Midbrain (tissue), 1 donor: ENCODE measurements at regions not wholly inside any gene's neighbourhood (a gene's known extent, or its start where the extent isn't known, plus 50 kb on each side); places are given as distances from the start of the nearest gene placed in this dataset.
"Not testable (repeated sequence)": the region's sequence is repeated elsewhere in the genome, so short reads cannot be mapped to it uniquely, and the experiment has no call there.

Experiments
- DNase-seq: peaks from one replicate; lab custom pipeline; 2025; lab: John Stamatoyannopoulos, UW

DNA sequence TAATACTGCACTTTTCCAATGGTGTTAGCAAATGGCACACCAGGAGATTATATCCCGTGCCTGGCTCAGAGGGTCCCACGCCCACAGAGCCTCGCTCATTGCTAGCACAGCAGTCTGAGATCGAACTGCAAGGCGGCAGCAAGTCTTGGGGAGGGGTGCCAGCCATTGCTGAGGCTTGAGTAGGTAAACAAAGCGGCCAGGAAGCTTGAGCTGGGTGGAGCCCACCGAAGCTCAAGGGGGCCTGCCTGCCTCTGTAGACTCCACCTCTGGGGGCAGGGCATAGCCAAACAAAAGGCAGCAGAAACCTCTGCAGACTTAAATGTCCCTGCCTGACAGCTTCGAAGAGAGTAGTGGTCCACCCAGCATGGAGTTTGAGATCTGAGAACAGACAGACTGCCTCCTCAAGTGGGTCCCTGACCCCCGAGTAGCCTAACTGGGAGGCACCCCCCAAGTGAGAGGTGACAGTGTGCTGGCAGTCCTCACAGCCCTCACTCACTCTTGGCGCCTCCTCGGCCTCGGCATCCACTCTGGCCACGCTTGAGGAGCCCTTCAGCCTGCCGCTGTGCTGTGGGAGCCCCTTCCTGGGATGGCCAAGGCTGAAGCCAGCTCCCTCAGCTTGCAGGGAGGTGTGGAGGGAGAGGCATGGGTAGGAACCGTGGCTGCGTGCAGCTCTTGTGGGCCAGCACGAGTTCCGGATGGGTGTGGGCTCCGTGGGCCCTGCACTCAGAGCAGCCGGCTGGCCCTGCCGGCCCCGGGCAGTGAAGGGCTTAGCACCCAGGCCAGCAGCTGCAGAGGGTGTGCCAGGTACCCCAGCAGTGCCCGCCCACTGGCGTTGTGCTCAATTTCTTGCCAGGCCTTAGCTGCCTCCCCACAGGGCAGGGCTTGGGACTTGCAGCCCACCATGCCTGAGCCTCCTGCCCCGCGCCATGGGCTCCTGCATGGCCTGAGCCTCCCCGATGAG is 188.0 kb downstream of the MMUT start:
- DNase-seq = not testable (repeated sequence)

DNA sequence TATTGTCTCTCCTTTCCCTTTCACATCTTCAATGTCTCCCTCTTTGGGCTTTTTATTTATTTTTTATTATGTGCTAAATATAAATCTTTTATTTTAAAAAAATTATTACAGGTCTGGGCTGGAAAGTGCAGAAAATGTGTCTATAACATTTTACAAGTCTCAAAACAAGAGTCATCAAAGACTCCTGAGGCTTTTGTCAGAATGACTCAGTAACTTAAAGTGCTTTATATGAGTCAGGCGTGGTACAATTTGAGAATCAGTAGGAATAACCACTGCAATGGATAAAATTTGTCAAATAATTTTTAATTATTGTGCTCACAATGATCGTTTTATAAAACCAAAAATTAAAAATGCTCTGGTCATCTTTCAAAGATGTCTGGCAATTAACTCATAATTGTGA is 193.9 kb downstream of the MMUT start:
- DNase-seq = no peak

DNA sequence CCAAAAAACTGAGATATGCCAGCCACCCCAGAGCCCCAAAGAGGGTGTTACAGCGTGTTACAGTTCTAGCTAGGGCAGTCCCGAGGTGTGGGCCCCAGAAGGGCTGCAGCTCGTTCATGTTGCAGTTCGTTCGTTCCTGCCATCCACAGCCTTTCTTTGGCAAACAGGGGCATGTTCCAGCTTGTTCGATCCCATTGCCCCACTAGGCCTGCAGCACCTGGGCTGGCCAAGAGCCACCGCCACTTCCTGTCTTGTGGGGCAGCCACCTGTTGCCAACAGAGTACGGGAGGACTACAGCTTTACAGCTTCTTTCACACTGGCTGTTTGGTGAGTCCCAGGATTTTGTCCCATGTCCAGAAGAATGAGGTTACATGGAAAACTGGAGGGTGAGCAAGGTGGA is 198.1 kb downstream of the MMUT start:
- no peak for DNase-seq

DNA sequence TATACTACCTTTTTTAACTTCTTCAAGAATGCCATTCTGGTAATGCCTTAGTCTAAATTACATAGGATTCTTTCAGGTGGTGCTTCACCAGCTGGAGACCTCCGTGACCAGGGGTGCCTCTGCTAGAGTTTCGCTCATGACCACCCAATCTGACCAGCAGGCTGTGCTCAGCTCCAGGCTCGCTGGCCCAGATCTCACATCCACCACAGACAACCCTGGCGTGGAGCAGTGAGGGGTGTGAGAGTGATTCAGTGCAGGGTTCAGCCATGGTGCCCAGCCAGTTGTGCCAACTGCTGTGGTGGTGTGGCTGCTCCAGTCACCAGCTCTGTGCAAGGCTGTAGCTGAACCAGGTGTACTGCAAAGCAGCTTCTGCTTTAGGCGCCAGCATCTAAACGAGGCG is 198.6 kb downstream of the MMUT start:
- DNase-seq = no peak

DNA sequence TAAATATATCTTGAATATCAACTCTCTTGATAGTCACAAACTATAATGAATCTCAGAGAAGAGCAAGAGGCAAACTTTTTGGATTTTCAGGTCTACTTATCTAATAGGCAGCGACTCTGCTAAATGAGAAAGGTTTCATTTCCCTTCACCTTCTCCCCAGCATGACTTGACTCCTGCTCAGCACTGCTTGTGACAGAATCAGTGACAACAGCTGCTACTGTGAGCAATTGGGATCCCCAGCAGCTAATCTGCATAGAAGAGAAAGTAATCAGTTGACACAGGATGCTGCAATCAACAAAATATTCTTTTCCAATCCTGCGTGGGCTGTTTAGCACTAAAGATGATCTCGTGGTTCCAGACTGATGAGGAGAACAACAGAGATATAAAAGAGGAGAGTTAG is 205.5 kb downstream of the MMUT start:
- DNase-seq = no peak

DNA sequence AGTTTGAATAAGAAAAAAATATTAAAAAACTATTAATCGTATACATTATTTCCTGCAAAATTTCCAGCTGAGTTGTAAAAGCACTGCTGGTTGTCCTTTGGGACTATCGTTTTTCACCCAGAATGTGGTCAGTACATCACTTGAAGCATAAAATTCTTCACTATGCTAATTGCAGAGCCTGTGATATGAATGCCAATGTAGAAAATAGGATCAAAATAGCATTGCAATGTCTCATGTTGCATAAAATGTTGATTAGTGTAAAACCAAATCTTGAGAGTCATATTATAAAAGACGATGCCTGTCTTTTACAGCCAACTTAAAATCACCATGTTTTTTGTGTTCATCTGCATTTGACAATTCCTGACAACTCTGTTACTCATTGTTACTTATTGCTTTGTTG is 207.7 kb downstream of the MMUT start:
- DNase-seq = no peak

DNA sequence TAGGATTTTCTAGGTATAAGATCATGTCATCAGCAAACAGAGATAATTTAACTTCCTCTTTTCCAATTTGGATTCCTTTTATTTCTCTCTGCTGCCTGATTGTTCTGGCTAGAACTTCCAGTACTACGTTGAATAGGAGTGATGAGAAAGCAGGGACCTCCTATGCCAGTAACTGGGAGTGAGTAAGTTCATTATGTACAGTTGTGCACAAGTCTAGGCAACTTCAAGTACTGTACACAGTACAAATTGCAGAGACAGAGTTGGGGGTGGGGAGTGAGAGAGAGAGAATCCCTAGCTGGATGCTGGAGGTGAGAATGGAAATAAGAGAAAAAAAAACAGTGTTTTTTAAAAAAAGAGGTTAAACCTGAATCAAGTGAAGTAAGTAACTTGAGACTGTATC is 210.2 kb downstream of the MMUT start:
- no peak for DNase-seq

DNA sequence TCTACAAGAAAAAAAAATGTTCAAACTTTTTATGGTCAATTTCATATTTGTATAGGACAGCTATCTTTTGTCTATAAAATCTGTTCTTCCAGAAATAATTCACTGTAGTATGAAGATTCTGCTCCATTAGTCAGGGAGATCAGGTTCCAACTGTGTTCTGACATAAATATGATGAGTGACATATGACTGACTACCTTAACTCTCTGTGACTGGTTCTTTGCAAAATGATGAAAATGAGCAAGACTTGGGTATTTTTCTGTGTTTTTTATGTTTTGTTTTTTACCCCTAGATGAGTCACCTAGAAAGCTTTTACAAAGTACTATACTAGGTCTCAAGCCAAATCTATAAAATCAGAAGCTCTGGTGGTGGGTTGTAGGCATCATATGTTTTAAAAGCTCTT is 229.6 kb downstream of the MMUT start:
- no peak for DNase-seq

DNA sequence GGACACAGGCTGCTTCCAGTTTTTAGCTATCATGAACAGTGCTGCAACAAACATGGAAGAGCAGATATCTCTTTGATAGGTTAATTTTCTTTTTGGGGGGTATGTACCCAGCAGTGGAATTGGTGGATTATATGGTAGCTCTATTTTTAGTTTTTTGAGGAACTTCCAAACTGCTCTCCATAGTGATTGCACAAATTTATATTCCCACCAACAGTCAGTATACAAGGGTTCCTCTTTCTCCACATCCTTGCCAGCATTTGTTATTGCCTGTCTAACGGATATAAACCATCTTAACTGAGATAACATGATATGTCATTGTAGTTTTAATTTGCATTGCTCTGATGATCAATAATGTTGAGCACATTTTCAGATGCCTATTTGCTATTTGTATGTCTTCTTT is 237.6 kb downstream of the MMUT start:
- DNase-seq = no peak

DNA sequence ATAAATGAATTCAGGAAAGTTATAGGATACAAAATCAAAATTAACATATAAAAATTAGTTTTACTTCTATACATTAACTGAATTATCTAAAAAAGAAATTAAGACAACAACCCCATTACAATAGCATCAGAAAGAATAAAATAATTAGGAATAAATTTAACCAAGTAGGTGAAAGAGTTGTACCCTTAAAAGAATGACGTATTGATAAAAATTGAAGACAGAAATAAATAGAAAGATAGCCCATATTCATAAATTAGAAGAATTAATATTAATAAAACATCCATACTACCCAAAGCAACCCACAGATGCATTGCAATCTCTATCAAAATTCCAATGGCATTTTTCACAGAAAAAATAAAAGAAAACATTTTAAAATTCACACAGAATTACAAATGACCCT is 242.8 kb downstream of the MMUT start:
- no peak for DNase-seq

DNA sequence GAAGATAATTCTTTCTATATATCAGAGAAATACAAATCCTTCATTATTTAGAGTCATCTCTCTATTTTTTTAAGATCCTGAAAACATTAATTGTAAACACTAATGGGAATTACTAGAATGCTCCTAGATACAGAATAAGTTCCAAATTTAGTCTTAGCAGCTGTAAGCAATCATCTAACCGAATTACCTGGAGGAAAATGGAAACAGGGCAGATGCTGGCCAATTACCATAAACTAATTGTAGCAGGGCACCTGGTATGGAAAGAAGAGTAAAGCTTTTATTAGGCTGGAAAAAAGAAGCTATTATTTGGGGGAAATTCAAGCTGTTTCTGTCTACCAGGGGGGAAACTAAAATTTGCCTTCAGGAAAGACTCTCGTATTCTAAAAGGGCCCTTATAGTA is 257.5 kb downstream of the MMUT start:
- no peak for DNase-seq

DNA sequence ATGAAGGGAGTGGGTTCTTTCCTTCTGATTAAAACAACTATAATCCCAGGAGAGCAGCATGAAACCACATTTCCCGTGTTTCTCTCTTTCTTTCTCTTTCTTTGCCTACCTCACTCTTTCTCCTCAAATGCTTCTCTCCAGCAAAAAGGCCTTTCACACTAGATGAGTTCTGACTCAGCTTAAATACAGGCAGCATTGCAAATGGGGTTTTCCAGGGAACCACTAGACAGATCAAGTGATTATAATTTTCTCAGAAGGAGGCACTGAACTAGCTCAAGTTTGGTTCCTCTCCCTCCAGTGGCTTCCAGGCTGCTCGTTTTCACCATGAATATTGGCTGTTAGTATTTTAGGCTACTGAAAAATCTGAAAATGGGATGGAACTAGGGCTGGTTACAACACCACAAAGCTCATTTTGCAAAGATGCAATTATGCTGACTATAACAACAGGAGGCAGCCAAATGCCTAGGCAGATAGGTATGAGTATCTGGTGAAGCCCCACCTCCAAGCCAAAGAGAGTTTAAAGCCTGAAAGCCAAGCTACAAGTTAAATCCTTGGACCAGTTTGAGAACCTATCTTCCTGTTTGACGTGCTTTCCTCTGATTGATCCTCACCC is 260.0 kb downstream of the MMUT start:
- DNase-seq = no peak

DNA sequence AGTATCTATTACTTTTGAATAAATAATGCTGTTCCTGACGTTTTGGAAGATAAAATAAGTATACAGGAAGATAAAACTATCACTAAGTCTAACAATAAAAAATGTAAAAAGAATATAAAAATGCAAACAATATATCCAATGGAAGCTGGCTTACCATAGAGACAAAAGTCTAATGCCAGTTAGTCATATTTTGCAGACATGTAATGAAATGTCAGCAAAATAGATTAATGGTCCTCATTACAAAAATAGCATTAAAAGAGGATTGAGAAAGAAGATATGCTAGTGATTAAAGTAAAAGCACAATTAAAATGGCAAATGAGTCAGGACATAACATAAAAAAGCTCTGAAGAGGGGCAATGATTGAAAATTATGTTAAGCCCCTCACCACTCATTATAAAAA is 265.0 kb downstream of the MMUT start:
- DNase-seq = no peak

DNA sequence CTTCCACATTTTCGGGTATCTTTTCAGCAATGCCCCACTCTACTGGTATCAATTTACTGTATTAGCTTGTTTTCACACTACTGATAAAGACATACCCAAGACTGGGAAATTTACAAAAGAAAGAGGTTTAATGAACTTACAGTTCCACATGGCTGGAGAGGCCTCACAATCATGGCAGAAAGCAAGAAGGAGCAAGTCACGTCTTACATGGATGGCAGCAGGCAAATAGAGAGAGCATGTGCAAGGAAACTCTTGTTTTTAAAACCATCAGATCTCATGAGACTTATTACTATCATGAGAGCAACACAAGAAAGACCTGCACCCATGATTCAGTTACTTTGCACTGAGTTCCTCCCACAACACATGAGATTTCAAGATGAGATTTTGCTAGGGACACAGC is 300.7 kb downstream of the MMUT start:
- not testable (repeated sequence) for DNase-seq

DNA sequence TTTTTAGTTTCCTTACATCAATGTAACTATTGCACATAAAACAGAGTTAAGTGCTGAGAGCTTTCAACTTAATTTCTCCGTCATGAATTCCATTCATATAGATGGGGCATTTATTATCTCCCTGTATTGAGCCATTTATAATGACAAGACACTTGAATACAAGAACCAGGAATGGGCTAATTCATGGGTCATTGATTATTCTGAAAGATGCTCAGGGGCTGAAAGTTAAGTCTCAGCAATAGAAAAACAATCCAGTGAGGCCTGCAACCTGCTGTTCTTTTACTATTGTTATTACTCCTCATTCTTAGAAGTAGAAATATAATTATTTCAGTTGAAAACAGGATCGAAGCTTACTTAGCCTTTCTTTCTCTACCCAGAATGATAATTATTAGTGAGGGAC is 307.7 kb downstream of the MMUT start:
- DNase-seq = no peak

DNA sequence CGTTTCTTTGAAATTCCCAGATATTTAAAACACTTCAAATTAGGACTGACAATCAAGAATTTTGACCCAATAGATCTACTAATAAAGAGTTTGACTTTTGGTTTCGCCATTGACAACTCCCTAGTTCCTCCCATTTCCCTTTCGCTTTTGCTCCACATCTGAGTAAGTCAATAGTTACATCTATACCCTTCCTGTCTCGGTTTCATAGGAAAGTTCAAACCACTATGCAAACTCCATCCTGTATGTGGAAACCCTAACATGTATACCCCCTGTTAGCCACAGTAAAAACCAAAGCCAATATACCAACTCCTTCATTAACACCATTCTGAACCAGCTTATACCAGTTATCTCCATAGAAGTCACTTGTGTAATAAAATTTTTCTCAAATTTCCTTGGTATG is 311.1 kb downstream of the MMUT start:
- DNase-seq = no peak

DNA sequence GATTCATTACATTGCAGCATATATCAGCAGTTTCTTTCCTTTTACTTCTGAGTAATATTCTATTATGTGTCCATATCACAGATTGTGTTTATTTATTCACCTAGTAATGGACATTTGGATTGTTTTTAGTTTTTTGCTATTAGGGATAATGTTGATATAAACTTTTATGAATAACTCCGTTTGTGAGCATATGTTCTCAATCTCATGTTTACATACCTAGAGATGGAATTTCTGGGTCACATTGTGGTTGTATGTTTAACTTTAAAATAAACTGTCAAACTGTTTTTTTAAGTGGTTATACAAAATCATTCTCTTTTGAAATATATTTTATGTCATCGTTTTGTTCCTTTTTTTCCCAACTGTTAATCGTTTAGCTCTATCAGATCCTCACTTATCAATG is 311.6 kb downstream of the MMUT start:
- DNase-seq = no peak

DNA sequence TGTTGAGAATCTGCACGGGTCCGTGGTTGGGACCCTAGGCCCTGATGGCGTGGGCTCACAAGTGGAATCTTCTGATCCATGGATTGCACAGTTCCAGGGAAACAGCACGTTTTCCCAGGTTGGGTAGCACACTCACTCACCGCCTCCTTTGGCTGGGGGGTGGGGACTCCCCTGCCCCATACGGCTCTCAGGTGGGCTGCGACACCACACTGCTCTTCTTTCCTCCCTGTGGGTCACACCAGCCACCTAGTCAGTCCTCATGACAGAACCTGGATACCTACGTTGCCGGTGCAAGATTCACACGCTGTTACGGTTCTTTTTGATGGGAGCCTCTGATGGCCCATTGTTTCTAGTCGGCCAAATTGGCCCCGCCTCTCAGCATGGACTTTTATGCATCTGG is 312.0 kb downstream of the MMUT start:
- DNase-seq = no peak

DNA sequence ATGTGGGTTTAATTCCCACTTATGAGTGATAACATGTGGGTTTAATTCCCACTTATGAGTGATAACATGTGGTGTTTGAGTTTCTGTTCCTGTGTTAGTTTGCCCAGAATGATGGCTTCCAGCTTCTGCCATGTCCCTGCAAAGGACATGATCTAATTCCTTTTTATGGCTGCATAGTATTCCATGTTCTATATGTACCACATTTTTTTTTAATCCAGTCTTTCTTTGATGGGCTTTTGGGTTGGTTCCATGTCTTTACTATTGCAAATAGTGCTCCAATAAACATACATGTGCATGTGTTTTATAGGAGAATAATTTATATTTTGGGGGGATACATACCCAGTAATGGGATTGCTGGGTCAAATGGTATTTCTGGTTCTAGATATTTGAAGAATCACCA is 317.8 kb downstream of the MMUT start:
- DNase-seq = no peak

DNA sequence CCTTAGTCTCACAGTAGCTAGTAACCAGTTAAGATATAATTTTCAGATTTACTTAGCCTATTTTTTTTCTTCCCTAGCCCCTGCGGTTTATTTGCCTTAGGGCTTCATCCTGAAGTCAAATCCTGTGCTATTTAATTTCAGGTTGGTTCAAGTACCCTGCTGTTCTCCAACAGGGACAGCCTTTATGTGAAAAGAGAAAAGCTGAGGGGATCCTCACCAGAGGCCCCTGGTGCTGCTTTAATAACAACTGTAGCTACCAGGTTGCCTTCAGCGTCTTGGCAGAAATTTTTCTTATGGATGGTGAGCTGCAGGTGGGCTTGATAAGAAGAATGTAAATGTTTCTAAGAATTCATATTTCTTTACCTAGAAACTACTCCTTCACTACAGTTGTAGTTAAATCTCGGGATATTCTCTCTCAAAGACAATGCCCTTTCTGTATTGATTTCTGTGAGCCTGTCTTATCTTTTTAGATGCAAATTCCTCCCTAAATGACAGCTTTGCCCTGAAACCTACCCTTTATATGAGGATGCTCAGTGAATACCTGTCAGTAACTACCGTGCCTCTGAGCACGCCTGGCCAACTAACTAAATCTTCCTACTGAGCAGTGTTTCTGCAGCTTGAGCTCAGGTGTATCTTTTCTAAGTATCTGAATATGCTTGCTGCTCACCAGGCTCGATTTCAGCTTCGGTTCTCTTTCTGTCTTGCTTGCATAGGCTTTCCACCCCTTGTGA is 320.5 kb downstream of the MMUT start:
- no peak for DNase-seq

DNA sequence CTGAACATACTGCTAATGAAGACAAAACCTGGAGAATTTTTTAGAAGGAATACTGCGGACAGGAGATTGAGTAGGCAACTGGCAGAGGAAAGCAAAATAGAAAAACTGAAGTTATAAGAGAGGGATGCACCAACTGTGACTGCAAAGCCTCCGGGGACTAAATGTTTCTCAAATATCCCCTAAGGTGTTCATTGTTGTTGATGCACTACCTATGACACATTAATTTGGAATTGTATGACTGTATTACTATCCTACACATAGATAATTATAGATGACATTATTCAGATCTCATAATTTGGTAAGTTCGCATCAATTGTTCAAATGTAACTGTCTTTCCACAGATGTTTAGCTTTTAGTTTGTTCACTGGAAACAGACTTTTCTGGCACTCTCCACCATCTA is 341.1 kb downstream of the MMUT start:
- DNase-seq = no peak

DNA sequence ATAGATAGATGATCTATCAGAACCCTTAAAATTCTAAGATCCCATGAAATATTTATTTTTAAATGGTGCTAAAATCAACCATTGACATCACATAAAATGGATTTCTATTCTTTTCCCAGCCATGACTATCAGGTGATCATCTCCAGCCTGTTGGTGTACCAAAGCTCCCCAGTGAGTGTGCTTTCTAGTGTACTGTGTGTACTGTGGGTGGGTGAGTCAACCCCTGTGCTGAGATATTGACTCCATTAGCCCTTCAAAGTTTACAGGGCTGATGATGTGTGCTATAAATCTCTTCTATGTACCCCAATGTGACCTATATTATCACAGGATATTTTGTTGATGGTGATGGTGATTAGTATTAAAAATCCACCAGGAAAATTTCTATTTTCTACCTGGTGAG is 344.6 kb downstream of the MMUT start:
- DNase-seq = no peak

DNA sequence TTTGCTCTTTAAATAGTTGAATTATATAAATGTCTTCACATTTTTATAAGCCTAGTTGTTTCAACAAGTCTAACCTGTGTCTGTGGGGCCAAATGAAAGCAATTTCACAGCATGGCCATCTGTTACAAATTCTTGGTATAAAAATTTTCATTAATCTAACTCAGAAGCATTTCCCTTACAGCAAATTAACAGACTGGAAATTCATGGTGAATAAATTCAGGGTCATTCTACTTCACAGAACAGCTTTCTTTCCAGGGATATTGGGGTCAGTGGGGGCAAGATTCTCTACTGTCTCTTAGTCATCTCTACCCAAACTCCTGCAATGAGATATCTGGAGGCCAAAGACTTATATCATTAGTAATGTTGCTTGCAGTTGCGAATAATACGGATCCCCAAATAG is 352.1 kb downstream of the MMUT start:
- DNase-seq = no peak
